GM21529 (cell line): ENCODE measurements at regions not wholly inside any gene's neighbourhood (a gene's known extent, or its start where the extent isn't known, plus 50 kb on each side); places are given as distances from the start of the nearest gene placed in this dataset.

Experiments used
- ATAC-seq: cut with Tn5 transposase; IDR thresholded peaks from one replicate; pipeline ENCODE4 v1.9.1; 2021; ENCODE audit not compliant: unreplicated experiment

- ATAC-seq: no peak
These were observed 64.0 kb upstream of the CHRM3 start for GRCh38 chr1:239322369-239322768.

- no peak for ATAC-seq
These were observed 64.5 kb upstream of the CHRM3 start for GRCh38 chr1:239321877-239322276.

- ATAC-seq: no peak
These were observed 68.4 kb upstream of the CHRM3 start for GRCh38 chr1:239317948-239318347.

DNA sequence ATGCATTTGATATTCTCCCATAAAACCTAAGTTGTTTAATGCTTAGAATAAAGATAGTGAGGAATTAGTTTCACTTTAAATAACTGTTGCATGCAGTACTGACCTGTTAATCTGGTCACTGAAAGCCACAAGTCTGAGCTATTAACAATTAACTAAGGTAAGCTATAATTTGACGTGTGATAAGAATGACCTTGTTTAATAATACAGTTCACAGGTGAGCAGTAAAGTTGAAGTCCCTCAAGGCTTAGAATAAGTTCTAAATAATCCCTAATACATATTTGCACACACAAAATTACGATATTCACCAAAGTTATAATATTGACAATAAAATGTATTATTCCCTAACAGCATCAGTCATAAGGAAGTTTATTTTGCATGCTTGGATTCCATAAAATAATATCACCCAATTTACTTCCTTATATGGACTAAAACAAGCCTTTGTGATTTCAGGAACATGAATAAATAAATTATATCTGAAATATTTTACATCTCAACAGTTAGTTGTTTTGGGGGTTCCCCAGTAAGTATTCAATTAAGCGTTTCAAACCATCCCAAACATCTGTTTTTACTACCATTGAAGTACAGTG, 70.6 kb upstream of the CHRM3 start:
- no peak for ATAC-seq

DNA sequence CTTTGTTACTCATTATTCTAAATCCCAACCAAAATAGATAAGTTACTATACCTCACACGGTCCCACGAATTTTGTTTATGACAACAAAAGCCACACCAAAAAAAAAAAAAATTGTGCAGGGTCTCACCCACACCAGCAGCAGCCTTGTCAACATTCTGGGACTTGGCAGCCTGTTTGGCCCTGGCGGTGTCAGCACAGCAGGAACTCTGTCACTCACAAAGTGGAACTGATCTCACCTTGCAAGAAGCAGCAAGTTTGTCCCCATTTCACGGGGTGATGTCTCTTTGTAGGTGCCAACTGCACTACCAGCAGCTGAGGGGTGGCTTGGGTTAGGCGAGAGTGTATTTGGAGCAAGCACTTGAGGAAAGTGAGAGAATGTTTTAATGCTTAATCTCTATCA, 75.0 kb upstream of the CHRM3 start:
- ATAC-seq: no peak

DNA sequence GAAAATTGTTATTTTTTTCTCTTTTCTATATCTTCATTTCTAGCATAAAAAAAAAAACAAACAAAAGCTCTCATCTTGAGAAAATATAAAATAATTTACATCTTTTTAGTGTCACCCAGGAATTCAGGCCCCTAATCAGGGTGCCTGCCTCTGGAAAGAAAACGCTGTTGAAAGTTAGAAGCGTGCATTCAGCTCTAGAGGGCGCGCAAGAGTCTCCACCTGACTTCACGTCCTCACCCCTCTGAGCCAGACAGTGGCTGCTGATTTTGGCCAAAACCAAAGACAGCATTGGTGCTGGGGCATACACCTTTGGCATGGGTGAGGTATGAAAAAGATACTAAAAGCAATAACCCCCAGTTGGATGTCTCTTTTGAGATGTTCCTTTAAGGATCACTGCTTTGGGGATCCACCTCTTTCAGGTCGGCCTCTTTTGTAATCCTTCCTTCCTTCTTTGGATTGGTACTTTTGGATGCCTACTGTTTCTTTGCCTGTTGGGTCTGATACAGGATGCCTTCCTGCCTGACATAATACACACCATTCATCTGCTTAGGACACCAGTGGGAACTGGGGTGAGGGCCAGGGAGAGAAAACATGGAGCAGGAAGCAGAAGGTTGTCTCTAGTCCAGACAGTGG, 77.6 kb upstream of the CHRM3 start:
- no peak for ATAC-seq

DNA sequence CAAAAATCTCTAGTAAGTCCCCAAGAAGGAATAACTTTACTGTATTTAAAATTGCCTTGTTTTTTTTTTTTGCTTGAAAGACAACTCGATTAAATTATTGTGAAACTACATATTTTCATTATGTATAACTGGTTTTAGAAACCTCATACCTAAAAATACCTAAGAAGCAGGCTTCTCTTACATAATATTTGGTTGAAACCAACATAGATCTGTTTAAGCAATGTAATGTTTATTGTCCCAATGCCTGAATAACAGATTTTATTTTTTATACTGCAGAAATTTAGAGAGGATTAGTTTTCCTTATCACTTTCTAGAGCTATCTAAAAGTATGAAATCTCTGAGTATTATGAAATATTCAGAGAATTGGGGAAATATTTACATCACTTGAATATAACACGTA, 78.5 kb upstream of the CHRM3 start:
- no peak for ATAC-seq

DNA sequence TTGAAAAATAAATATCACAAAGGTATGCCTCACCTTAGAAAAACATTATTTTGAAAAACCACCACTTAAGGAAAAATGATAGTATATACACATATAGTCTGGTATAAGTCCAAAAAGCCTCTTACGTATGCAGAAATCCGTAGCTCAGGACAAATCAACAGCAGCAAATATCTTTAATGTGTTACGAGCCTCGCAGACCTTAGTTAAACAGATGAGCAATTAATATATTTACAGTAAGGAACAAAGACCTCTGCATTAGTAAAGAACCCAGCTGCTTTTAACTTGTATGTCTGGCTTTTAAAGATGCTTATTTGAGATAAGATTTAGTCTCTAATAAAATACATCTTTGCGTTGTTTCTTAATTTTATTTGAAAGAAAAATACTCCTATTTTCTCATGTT, 79.9 kb upstream of the CHRM3 start:
- no peak for ATAC-seq

- ATAC-seq: no peak
These were observed 83.1 kb upstream of the CHRM3 start for GRCh38 chr1:239303289-239303688.

DNA sequence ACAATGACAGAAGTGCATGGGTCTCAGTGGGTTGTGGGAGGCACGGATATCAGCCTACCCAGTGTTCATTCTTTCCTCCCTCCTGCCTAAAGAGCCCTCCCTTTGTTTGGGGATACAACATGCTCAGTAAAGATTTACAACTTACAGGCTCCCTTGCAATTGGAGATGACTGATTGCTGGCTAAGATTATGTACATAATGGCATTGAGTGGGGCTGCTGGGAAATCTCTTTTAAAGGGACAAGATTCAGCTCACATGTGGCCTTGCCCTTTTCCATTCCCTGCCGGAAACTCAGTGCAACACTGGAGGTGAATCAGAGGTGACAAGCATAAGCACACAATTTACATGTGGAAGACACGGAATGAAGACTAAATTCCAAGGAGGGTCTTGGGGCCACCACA, 83.7 kb upstream of the CHRM3 start:
- ATAC-seq: no peak

DNA sequence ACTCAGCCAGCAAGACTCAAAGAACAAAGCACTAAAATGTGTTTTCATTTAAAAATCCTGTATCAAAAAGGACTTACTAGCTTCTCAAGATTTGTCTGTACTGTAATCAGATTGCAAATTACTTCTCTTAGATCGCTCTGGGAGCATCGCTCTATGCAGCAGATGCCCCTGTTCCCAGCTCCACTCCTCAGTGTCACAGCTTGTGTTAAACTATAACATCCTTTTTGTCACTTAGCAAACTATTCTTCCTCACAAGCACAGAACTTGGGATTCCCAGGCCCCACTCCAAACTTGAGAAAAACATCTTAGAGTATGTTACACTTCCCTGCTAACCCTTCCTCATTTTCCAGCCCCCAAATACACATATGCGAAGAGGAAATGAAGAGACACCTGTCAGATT, 85.1 kb upstream of the CHRM3 start:
- ATAC-seq: no peak

DNA sequence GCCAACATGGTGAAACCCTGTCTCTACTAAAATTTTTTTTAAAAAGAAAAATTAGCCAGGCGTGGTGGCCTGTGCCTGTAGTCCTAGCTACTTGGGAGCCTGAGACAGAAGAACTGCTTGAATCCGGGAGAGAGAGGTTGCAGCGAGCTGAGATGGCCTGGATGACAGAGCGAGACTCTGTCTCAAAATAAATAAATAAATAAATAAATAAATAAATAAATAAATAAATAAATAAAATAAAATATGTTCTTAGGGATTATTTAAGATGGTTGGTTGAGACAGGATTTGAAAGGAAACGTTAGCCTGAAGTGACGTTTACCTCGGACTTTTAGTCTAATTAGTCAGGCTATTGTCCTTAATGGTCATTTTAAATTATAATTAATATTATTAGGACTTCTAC, 88.5 kb upstream of the CHRM3 start:
- ATAC-seq: no peak

GRCh38 chr1:239293350-239294110, 92.8 kb upstream of the CHRM3 start:
- no peak for ATAC-seq

DNA sequence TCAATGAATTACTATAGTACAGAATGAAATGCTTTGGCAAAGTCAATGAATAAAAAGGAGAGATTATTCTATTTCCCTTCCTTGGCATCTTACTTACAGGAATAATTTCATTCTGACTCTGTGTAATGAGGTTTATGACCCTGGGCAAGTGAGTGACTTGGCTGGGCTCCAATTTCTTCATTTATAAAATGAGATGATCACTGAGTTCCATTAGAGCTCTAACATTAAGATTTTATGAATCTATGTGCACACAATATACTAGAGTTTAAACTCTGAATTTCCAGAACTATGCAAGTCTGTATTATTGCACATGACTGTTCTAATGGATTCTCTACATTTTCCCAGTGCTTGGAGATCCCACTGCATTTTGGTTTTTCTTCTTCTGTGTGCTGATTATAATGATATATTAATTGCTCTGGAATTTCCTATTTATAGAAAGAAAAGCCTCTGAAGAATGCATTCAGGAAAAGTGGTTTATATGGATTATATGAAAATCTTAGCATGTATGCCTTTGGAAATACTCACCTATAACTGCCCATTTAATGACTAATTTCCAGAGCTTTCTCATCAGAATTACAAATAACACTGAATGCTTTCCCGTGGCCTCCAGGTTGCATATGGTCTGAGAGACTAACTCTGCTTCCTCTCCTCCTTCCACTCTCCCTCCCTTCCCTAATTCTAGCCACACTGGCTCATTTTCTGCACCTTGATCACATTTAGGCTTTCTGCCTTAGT, 97.4 kb upstream of the CHRM3 start:
- ATAC-seq: no peak

- ATAC-seq: no peak
These were observed 99.1 kb upstream of the CHRM3 start for GRCh38 chr1:239287296-239287695.

DNA sequence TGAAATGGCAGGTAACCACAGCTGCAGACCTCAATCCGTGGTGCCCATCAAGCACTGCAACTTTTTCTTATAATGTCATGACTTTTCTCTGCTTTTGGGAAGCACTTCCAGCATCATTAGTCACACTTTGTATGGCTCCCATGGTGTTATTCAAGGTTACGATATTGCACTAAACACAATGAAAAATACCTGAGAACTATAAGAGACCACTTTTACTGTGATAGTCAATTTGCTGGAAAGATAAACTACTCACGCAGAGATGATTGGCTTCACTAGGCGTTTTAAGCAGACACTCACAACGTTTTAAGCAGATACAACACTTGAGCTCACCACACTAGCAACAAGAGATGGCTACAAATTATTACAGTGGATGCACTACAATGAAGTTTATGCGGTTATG, 103.2 kb upstream of the CHRM3 start:
- ATAC-seq: no peak

DNA sequence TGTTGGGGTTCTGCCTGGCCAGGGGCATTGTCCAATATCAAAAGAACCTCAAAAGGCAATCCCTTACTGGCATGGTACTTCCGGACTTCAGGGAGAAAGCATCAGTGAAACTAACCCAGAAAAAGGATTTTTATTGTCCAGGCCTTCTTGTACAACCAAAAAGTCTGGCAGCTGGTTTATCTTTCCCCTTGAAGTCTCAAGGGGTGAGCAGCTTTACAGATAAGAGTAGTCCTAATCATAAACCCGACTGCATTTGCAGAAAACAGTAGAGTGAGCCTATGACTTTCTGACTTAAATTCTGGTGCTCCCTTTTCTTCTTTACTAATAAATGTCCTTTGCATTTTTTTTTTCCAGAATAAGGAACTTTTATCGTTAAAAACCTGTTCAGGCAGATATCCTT, 104.0 kb upstream of the CHRM3 start:
- ATAC-seq: no peak

DNA sequence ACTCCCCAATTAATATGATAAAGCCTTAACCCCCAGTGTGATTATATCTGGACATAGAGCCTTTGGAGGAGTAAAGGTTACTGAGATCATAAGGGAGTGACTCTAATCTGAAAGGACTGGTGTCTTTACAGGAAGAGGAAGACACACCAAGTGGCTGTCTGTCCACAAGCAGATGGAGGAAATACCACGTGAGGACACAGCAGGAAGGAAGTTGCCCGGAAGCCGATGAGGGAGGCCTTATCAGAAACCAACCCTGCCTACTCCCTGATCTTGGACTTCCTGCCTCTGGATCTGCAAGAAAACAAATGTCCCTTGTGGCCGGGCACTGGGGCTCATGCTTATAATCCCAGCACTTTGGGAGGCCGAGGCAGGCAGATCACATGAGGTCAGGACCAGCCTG, 110.3 kb upstream of the CHRM3 start:
- ATAC-seq: no peak

GRCh38 chr1:239274242-239274830, 112.0 kb upstream of the CHRM3 start:
- ATAC-seq: no peak

DNA sequence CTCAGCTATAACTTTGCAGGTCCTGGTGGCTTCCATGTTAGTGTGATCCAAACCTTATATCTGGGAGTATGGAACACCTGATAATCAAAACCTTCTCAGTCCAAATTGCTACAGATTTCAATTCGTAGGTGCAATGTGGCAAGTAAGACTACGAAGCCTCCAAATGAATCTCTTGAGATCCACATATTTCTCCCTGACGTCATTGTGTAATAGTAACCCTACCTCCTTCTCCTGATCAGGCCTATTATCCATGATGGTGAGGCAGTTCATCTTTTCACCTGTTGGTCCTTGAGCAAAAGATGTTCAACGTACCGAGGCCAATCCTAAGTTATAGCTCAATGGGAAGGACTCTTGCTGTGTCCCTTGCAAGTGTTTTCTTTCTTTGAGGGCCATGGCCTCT, 115.9 kb upstream of the CHRM3 start:
- ATAC-seq: no peak

- no peak for ATAC-seq
These were observed 116.7 kb upstream of the CHRM3 start for GRCh38 chr1:239269706-239270105.

DNA sequence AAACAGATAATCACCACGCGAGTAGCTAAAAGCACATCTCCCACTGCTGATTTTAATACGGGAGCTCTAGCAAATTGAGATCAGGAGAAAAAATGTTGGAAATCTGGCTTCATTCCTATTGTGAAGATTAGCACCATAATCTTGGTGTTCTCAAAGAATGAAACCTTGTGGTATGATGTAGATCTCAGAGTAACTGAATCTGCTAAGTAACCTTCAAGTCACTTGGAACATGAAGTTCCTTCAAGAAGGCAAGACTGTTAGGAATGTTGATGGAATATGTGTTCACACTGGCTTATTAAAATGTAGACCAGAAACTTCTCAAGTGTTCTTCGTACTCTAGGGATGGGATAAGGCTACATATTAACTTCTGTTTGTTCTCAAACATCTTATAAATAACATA, 117.4 kb upstream of the CHRM3 start:
- no peak for ATAC-seq
